ENCODE measurements at regions not wholly inside any gene's neighbourhood (a gene's known extent, or its start where the extent isn't known, plus 50 kb on each side); places are given as distances from the start of the nearest gene placed in this dataset.
"Not testable (repeated sequence)": the region's sequence is repeated elsewhere in the genome, so short reads cannot be mapped to it uniquely, and the experiment has no call there.

GRCh38 chr6:16993396-16993795, 108.5 kb upstream of the STMND1 start:
- Mint-ChIP-seq H3K4me3 (no peak overlapping the region), H3K36me3 (peaks cover 8% of the 10 kb centered on the region), H3K27me3 (peaks cover 9% of the 10 kb centered on the region), H3K4me1 (ENCODE audit: unreplicated experiment) (peaks cover 2% of the 10 kb centered on the region), H3K27ac (no peak overlapping the region), H3K9me3 (peaks cover 25% of the 10 kb centered on the region)
- TF ChIP-seq CTCF (conservative IDR thresholded peaks at IDR 0.05): no peak
- no peak for DNase-seq (ENCODE audit: extremely low spot score, unreplicated experiment)

DNA sequence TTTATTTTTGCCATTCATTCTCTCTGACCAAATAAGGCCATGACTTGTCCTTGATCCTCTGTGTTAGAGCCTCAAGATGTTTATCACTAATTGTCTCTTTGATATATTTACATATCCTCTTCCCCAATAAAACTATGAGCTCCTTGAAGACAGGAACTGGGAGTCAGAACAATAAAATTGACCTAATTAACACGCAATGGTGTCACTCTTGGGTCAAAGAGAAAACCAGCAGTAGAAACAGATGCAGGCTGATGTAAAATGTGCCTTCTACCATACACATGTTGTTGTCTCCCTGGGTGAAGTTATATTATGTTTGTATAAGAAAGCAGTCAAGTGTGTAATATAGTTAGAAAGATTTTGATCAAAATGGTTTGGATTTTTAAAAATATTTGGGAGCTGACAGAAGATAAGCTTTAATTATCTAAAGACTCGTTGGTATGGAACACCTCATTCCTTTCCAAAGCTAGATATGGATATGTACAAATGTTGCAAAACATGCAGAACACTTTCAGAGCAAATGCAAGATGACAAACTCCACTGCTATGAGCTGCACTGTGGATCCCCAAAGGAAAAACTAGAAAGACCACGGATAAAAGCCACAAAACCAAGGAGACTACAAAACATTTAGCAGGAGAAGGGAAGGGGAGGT, 109.7 kb upstream of the STMND1 start:
- H3K4me1 Mint-ChIP-seq (ENCODE audit: unreplicated experiment): no peaks in the 10 kb centered on the region
- no peak overlapping the region for H3K4me3 Mint-ChIP-seq
- peaks cover 9% of the 10 kb centered on the region for H3K27me3 Mint-ChIP-seq
- no peak for DNase-seq (ENCODE audit: extremely low spot score, unreplicated experiment)
- no peak for TF ChIP-seq CTCF (conservative IDR thresholded peaks at IDR 0.05)
- peaks cover 8% of the 10 kb centered on the region for H3K36me3 Mint-ChIP-seq
- H3K9me3 Mint-ChIP-seq: peaks cover 29% of the 10 kb centered on the region
- no peak overlapping the region for H3K27ac Mint-ChIP-seq

DNA sequence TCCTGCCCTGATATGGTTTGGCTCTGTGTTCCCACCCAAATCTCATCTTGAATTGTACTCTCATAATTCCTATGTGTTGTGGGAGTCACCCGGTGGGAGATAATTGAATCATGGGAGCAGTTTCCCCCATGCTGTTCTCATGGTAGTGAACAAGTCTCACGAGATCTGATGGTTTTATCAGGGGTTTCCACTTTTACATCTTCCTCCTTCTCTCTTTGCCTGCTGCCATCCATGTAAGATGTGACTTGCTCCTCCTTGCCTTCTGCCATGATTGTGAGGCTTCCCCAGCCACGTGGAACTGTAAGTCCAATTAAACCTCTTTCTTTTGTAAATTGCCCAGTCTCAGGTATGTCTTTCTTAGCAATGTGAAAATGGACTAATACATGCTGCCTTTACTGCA, 111.9 kb upstream of the STMND1 start:
- not testable (repeated sequence) for H3K4me3 Mint-ChIP-seq; DNase-seq (ENCODE audit: extremely low spot score, unreplicated experiment); H3K27me3 Mint-ChIP-seq; H3K27ac Mint-ChIP-seq; H3K4me1 Mint-ChIP-seq (ENCODE audit: unreplicated experiment); H3K36me3 Mint-ChIP-seq
- peaks cover 21% of the 10 kb centered on the region for H3K9me3 Mint-ChIP-seq

GRCh38 chr6:16989382-16989781, 112.5 kb upstream of the STMND1 start:
- Mint-ChIP-seq H3K9me3 (peaks cover 19% of the 10 kb centered on the region), H3K4me3 (no peak overlapping the region), H3K27me3 (peaks cover 7% of the 10 kb centered on the region), H3K4me1 (ENCODE audit: unreplicated experiment) (peaks cover 10% of the 10 kb centered on the region), H3K27ac (no peak overlapping the region), H3K36me3 (peaks cover 8% of the 10 kb centered on the region)
- DNase-seq (ENCODE audit: extremely low spot score, unreplicated experiment): no peak
- TF ChIP-seq CTCF (conservative IDR thresholded peaks at IDR 0.05): no peak

- Mint-ChIP-seq H3K27ac (no peak overlapping the region), H3K9me3 (peaks cover 19% of the 10 kb centered on the region), H3K4me3 (no peak overlapping the region), H3K4me1 (ENCODE audit: unreplicated experiment) (peaks cover 10% of the 10 kb centered on the region), H3K27me3 (peaks cover 8% of the 10 kb centered on the region), H3K36me3 (peaks cover 8% of the 10 kb centered on the region)
- no peak for TF ChIP-seq CTCF (conservative IDR thresholded peaks at IDR 0.05)
- DNase-seq (ENCODE audit: extremely low spot score, unreplicated experiment): no peak
These were observed 113.9 kb upstream of the STMND1 start for GRCh38 chr6:16987996-16988395.

DNA sequence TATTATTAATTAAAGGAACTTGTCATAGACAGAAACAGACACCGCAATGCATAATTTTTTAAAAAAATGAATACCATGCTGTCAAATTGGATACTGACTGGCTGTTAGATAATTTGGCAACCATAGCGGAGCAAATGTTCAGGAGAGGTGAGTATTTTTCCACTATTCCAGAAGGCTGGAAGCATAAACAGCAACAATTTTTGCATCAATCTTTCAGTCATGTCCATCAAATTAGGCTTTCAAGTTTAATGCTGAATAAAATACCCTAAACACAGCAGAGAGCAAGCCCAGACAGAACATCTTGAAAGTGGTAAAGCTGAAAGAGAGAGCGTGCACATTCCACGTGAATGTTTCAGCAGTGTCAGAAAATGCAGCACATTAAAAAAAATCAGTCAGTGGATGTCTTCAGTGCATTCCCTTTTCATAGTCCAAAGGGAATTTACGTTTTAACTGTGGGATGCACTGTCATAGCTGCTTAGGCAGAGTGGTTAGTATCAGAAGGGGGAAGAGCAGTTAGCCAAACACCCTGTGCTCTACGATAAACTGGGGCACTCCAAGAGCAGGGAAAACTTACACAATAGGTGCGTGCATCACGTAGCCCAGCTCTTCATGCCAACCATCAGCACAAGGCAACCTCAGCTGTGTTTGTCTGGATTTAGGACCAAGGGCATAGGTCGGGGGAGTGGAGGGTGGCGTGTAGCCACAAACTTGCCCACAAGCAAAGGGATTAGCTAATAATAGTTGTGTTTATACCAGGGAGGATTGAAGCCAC, 116.2 kb upstream of the STMND1 start:
- TF ChIP-seq CTCF (conservative IDR thresholded peaks at IDR 0.05): no peak
- no peak for DNase-seq (ENCODE audit: extremely low spot score, unreplicated experiment)
- Mint-ChIP-seq H3K27ac (no peak overlapping the region), H3K4me1 (ENCODE audit: unreplicated experiment) (peaks cover 10% of the 10 kb centered on the region), H3K9me3 (peaks cover 15% of the 10 kb centered on the region), H3K4me3 (no peak overlapping the region), H3K36me3 (peaks cover 8% of the 10 kb centered on the region), H3K27me3 (peaks cover 10% of the 10 kb centered on the region)

Data from type B pancreatic cell (in vitro differentiated cells).